OCI-LY3 (cell line): ENCODE measurements at regions not wholly inside any gene's neighbourhood (a gene's known extent, or its start where the extent isn't known, plus 50 kb on each side); places are given as distances from the start of the nearest gene placed in this dataset.

Source experiments
- CTCF ChIP-seq: fragments of 200-600, 300-600 bp; sonication (generic); IDR thresholded peaks from 2 replicates; pipeline ENCODE4 v1.5.1; 2014; ENCODE audit warnings: antibody characterized with exemption, low read length, low read depth
- EZH2phosphoT487 ChIP-seq: fragments of 200-600 bp; shearing (Covaris generic); IDR thresholded peaks from 2 replicates; pipeline ENCODE4 v1.6.1; 2018; ENCODE audit warnings: antibody characterized with exemption, mixed run types, low read depth

- TF ChIP-seq CTCF (no peak), EZH2phosphoT487 (no peak)
These were observed 1779.6 kb upstream of the PRR20A start for GRCh38 chr13:55361141-55361540.
